IMR-90 (cell line): ENCODE measurements at regions not wholly inside any gene's neighbourhood (a gene's known extent, or its start where the extent isn't known, plus 50 kb on each side); places are given as distances from the start of the nearest gene placed in this dataset.

Experiments
- ATAC-seq: fragments of 200-7000 bp; cut with Tn5 transposase; 2 replicates; pipeline ENCODE4 v1.9.1; 2020; ENCODE audit warnings: low read depth, mild to moderate bottlenecking, moderate library complexity
- BruUV-seq: library from RNA; stranded (reverse); fragments of 400-500 nt; replicated peaks from 2 replicates; lab custom pipeline; 2021; lab: Mats Ljungman, UMichigan
- CTCF ChIA-PET: fragments of 300-600 bp; formaldehyde crosslinking; extraction: SDS; loops from one replicate; lab custom pipeline; 2021; ENCODE audit warnings: antibody characterized with exemption; lab: Yijun Ruan, JAX
- POLR2A ChIA-PET: fragments of 300-600 bp; sonication (Branson Sonifier 250); formaldehyde crosslinking; loops from one replicate; lab custom pipeline; 2022; ENCODE audit warnings: antibody characterized with exemption; ENCODE audit not compliant: unreplicated experiment; lab: Charles Lee
- DNase-seq: peaks from one replicate; pipeline ENCODE4 v3.0.0; 2013
- H2AFZ ChIP-seq: replicated peaks from 2 replicates; pipeline ENCODE3; 2013; ENCODE audit warnings: low read length, mild to moderate bottlenecking; ENCODE audit not compliant: poor library complexity
- H2AK5ac ChIP-seq: 2 replicates; pipeline ENCODE4 v1.6.1; 2013; ENCODE audit warnings: low read depth, low read length, inconsistent platforms
- H2AK9ac ChIP-seq: replicated peaks from 2 replicates; pipeline ENCODE3; 2013; ENCODE audit warnings: mild to moderate bottlenecking, low read depth, low read length, moderate library complexity; ENCODE audit not compliant: poor library complexity
- H2BK120ac ChIP-seq: 2 replicates; pipeline ENCODE4 v1.6.1; 2013; ENCODE audit warnings: low read depth, low read length, inconsistent platforms
- H2BK15ac ChIP-seq: 3 replicates; pipeline ENCODE4 v1.6.1; 2013; ENCODE audit warnings: low read depth, low read length, inconsistent platforms
- H2BK20ac ChIP-seq: 2 replicates; pipeline ENCODE4 v1.6.1; 2013; ENCODE audit warnings: low read depth, mild to moderate bottlenecking, inconsistent platforms, low read length, moderate library complexity
- H2BK5ac ChIP-seq: 2 replicates; pipeline ENCODE4 v1.6.1; 2013; ENCODE audit warnings: mild to moderate bottlenecking, low read depth, low read length, inconsistent platforms; ENCODE audit not compliant: poor library complexity, severe bottlenecking
- H3K14ac ChIP-seq: replicated peaks from 2 replicates; pipeline ENCODE4 v1.6.1; 2013; ENCODE audit warnings: low read depth, low read length, inconsistent platforms
- H3K18ac ChIP-seq: 2 replicates; pipeline ENCODE4 v1.6.1; 2013; ENCODE audit warnings: low read depth, low read length, control low read depth
- H3K23ac ChIP-seq: 2 replicates; pipeline ENCODE4 v1.6.1; 2013; ENCODE audit warnings: low read depth, low read length, inconsistent platforms
- H3K27ac ChIP-seq: 2 replicates; pipeline ENCODE4 v1.5.1; 2013; ENCODE audit warnings: mild to moderate bottlenecking, control low read depth, low read length; ENCODE audit not compliant: insufficient read depth
- H3K27me3 ChIP-seq: 2 replicates; pipeline ENCODE4 v1.6.1; 2013; ENCODE audit warnings: low read length; ENCODE audit not compliant: control insufficient read depth, insufficient read depth
- H3K36me3 ChIP-seq: 2 replicates; pipeline ENCODE4 v1.6.1; 2013; ENCODE audit warnings: low read length, mixed read lengths; ENCODE audit not compliant: control insufficient read depth, insufficient read depth
- H3K4ac ChIP-seq: 2 replicates; pipeline ENCODE4 v1.6.1; 2013; ENCODE audit warnings: low read depth, low read length, inconsistent platforms
- H3K4me1 ChIP-seq: 2 replicates; pipeline ENCODE4 v1.6.1; 2013; ENCODE audit warnings: low read length, mixed read lengths; ENCODE audit not compliant: control insufficient read depth, insufficient read depth
- H3K4me2 ChIP-seq: 2 replicates; pipeline ENCODE4 v1.6.1; 2013; ENCODE audit warnings: low read depth, mild to moderate bottlenecking, control low read depth, low read length, moderate library complexity
- H3K4me3 ChIP-seq: 2 replicates; pipeline ENCODE4 v1.5.1; 2013; ENCODE audit warnings: low read depth, mild to moderate bottlenecking, control low read depth, low read length, moderate library complexity; ENCODE audit not compliant: insufficient read depth
- H3K56ac ChIP-seq: 2 replicates; pipeline ENCODE4 v1.6.1; 2013; ENCODE audit warnings: low read length, inconsistent platforms; ENCODE audit not compliant: insufficient read depth; ENCODE audit errors: extremely low read depth
- H3K79me1 ChIP-seq, 2 experiments: 2 replicates each; pipeline ENCODE4 v1.6.1; 2013; ENCODE audit warnings: low read length in 2 of 2, inconsistent platforms in 1 of 2, low read depth in 1 of 2
- H3K9ac ChIP-seq: 2 replicates; pipeline ENCODE4 v1.6.1; 2013; ENCODE audit warnings: low read depth, low read length, control low read depth
- H3K9me1 ChIP-seq: 2 replicates; pipeline ENCODE4 v1.6.1; 2013; ENCODE audit warnings: low read length, inconsistent platforms; ENCODE audit not compliant: insufficient read depth
- H3K9me3 ChIP-seq: 2 replicates; pipeline ENCODE4 v1.6.1; 2013; ENCODE audit warnings: low read length; ENCODE audit not compliant: control insufficient read depth, insufficient read depth
- H4K20me1 ChIP-seq: 2 replicates; pipeline ENCODE4 v1.6.1; 2013; ENCODE audit warnings: low read length, inconsistent platforms; ENCODE audit not compliant: insufficient read depth
- H4K5ac ChIP-seq: 2 replicates; pipeline ENCODE4 v1.6.1; 2013; ENCODE audit warnings: mild to moderate bottlenecking, low read depth, low read length, control low read depth
- H4K8ac ChIP-seq, 2 experiments: 2 replicates each; pipeline ENCODE4 v1.6.1; 2013; ENCODE audit warnings: low read depth in 2 of 2, low read length in 2 of 2, control low read depth in 1 of 2, inconsistent platforms in 1 of 2
- H4K91ac ChIP-seq: 2 replicates; pipeline ENCODE4 v1.6.1; 2013; ENCODE audit warnings: low read depth, low read length, inconsistent platforms; ENCODE audit not compliant: insufficient read depth
- BHLHE40 ChIP-seq: fragments of 150-350 bp; IDR thresholded peaks from 2 replicates; pipeline ENCODE4 v1.6.1; 2016; ENCODE audit warnings: mild to moderate bottlenecking, low read depth, low read length
- CEBPB ChIP-seq: IDR thresholded peaks from 2 replicates; pipeline ENCODE4 v1.6.1; 2012; ENCODE audit warnings: low read depth, low read length, improper control_type of control experiment
- CHD1 ChIP-seq: IDR thresholded peaks from 2 replicates; pipeline ENCODE4 v1.6.1; 2012; ENCODE audit warnings: low read depth, low read length, improper control_type of control experiment
- FOS ChIP-seq: fragments of 150-350 bp; IDR thresholded peaks from 2 replicates; pipeline ENCODE4 v1.6.1; 2016; ENCODE audit warnings: low read depth, low read length
- MAFK ChIP-seq: IDR thresholded peaks from 2 replicates; pipeline ENCODE4 v1.6.1; 2012; ENCODE audit warnings: low read depth, low read length, improper control_type of control experiment
- MAZ ChIP-seq: IDR thresholded peaks from 2 replicates; pipeline ENCODE4 v1.6.1; 2012; ENCODE audit warnings: low read depth, mild to moderate bottlenecking, low read length, improper control_type of control experiment, moderate library complexity, borderline replicate concordance
- MXI1 ChIP-seq: IDR thresholded peaks from 2 replicates; pipeline ENCODE4 v1.6.1; 2012; ENCODE audit warnings: low read depth, mild to moderate bottlenecking, low read length, moderate library complexity, borderline replicate concordance
- NFE2L2 ChIP-seq: fragments of 150-350 bp; IDR thresholded peaks from 2 replicates; pipeline ENCODE4 v1.6.1; 2016; ENCODE audit warnings: low read depth, mild to moderate bottlenecking, low read length
- POLR2A ChIP-seq: IDR thresholded peaks from 2 replicates; pipeline ENCODE4 v1.6.1; 2012; ENCODE audit warnings: mild to moderate bottlenecking, low read depth, low read length
- RAD21 ChIP-seq: IDR thresholded peaks from 2 replicates; pipeline ENCODE4 v1.6.1; 2012; ENCODE audit warnings: low read length, improper control_type of control experiment
- RCOR1 ChIP-seq: IDR thresholded peaks from 2 replicates; pipeline ENCODE4 v1.6.1; 2012; ENCODE audit warnings: mild to moderate bottlenecking, low read length, improper control_type of control experiment; ENCODE audit not compliant: insufficient replicate concordance
- RFX5 ChIP-seq: IDR thresholded peaks from 2 replicates; pipeline ENCODE4 v1.8.0; 2012; ENCODE audit warnings: low read depth, mild to moderate bottlenecking, low read length, moderate library complexity
- SMC3 ChIP-seq: fragments of 150-350 bp; IDR thresholded peaks from 2 replicates; pipeline ENCODE4 v1.6.1; 2016; ENCODE audit warnings: low read depth, mild to moderate bottlenecking, antibody characterized with exemption, low read length, moderate library complexity
- whole genome bisulfite sequencing, 2 experiments: methylation state at CpG; one replicate each; pipeline versions ENCODE4 v1.1.5 to v1.1.7; 2013; ENCODE audit warnings: missing lambda C conversion rate in 2 of 2; ENCODE audit not compliant: insufficient read length in 1 of 2; ENCODE audit errors: extremely low coverage in 2 of 2; 5-methylcytosine and 5-hydroxymethylcytosine counted together
- dilution Hi-C: fragments of 300-500 bp; cut with HindIII; formaldehyde crosslinking; loops from one replicate; pipeline ENCODE4 v1.14.3; 2018; ENCODE audit warnings: low sequenced_read_pairs; ENCODE audit not compliant: unreplicated experiment
- in situ Hi-C: fragments of 300-500 bp; cut with MboI; formaldehyde crosslinking; loops from 3 replicates; pipeline ENCODE4 v1.14.3; 2019; ENCODE audit warnings: low sequenced_read_pairs, inconsistent platforms, mixed read lengths
- intact Hi-C: fragments of 100-400 bp; cut with micrococcal nuclease; formaldehyde crosslinking; loops from 2 replicates; pipeline ENCODE4 v1.10.0; 2022
- TF ChIP-seq, protein P1 (sequence below): fragments of 150-350 bp; IDR thresholded peaks from 2 replicates; pipeline ENCODE4 v1.6.1; 2017; ENCODE audit warnings: mild to moderate bottlenecking, antibody characterized with exemption, low read length, low read depth
- TF ChIP-seq, protein P2 (sequence below): conservative IDR thresholded peaks from 2 replicates; pipeline ENCODE4 v1.5.1; 2012; ENCODE audit warnings: mild to moderate bottlenecking, low read depth, low read length, improper control_type of control experiment
- TF ChIP-seq, protein P3 (sequence below): fragments of 150-350 bp; IDR thresholded peaks from 2 replicates; pipeline ENCODE4 v1.6.1; 2016; ENCODE audit warnings: low read depth, mild to moderate bottlenecking, low read length, moderate library complexity, borderline replicate concordance

DNA sequence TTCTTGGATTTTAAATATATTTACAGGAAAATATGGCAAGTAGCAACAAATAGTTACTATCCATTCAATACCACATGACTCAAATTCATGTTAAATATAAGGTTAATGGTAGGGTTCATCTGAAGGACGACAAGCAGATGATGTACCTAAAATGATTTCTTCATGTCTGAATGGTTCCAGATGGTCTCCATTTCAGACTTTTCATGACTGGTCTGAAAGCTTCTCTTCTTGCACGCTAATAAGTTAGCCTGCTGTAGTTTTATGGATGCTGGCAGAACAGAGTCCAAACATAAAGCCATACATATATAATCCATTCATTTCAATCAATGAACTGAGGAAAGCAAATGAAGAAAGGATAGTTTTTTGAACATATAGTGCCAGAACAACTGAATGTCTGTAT lies 257.0 kb upstream of the MGAT4C start:
- H2AK5ac ChIP-seq, result no peak overlapping the region
- H3K4me1 ChIP-seq, result no peaks in the 10 kb centered on the region
- no peak overlapping the region for H3K14ac ChIP-seq
- no peaks in the 10 kb centered on the region for H3K9me3 ChIP-seq
- H2AK9ac ChIP-seq, result no peak overlapping the region
- dilution Hi-C loops, result no loop called here
- no peak overlapping the region for H2BK20ac ChIP-seq
- ATAC-seq, result no peak
- H3K9me1 ChIP-seq, result no peaks in the 10 kb centered on the region
- no peaks in the 10 kb centered on the region for H3K79me1 ChIP-seq
- intact Hi-C loops, result no loop called here
- no peak overlapping the region for H3K27ac ChIP-seq
- H3K4me3 ChIP-seq, result no peak overlapping the region
- no peak overlapping the region for H2BK120ac ChIP-seq
- H2BK5ac ChIP-seq, result no peak overlapping the region
- no peak overlapping the region for H3K4ac ChIP-seq
- no TSS peak for BruUV-seq
- ChIA-PET CTCF (no interaction called here), POLR2A (no interaction called here)
- H4K8ac ChIP-seq, result no peak overlapping the region
- DNase-seq, result no peak
- no peak overlapping the region for H3K9ac ChIP-seq
- TF ChIP-seq RFX5 (no peak), NFE2L2 (no peak), RAD21 (no peak), SMC3 (no peak), FOS (no peak), POLR2A (no peak), CHD1 (no peak), RCOR1 (no peak), MAZ (no peak), BHLHE40 (no peak), MAFK (no peak), CEBPB (no peak), MXI1 (no peak)
- TF ChIP-seq, protein P1, sequence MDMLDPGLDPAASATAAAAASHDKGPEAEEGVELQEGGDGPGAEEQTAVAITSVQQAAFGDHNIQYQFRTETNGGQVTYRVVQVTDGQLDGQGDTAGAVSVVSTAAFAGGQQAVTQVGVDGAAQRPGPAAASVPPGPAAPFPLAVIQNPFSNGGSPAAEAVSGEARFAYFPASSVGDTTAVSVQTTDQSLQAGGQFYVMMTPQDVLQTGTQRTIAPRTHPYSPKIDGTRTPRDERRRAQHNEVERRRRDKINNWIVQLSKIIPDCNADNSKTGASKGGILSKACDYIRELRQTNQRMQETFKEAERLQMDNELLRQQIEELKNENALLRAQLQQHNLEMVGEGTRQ, result no peak
- TF ChIP-seq, protein P2, sequence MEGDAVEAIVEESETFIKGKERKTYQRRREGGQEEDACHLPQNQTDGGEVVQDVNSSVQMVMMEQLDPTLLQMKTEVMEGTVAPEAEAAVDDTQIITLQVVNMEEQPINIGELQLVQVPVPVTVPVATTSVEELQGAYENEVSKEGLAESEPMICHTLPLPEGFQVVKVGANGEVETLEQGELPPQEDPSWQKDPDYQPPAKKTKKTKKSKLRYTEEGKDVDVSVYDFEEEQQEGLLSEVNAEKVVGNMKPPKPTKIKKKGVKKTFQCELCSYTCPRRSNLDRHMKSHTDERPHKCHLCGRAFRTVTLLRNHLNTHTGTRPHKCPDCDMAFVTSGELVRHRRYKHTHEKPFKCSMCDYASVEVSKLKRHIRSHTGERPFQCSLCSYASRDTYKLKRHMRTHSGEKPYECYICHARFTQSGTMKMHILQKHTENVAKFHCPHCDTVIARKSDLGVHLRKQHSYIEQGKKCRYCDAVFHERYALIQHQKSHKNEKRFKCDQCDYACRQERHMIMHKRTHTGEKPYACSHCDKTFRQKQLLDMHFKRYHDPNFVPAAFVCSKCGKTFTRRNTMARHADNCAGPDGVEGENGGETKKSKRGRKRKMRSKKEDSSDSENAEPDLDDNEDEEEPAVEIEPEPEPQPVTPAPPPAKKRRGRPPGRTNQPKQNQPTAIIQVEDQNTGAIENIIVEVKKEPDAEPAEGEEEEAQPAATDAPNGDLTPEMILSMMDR, result no peak
- TF ChIP-seq, protein P3, sequence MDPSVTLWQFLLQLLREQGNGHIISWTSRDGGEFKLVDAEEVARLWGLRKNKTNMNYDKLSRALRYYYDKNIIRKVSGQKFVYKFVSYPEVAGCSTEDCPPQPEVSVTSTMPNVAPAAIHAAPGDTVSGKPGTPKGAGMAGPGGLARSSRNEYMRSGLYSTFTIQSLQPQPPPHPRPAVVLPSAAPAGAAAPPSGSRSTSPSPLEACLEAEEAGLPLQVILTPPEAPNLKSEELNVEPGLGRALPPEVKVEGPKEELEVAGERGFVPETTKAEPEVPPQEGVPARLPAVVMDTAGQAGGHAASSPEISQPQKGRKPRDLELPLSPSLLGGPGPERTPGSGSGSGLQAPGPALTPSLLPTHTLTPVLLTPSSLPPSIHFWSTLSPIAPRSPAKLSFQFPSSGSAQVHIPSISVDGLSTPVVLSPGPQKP, result no peak
- no peak overlapping the region for H3K23ac ChIP-seq
- H3K56ac ChIP-seq, result no peak overlapping the region
- H4K20me1 ChIP-seq, result no peaks in the 10 kb centered on the region
- H3K36me3 ChIP-seq, result no peaks in the 10 kb centered on the region
- H4K91ac ChIP-seq, result no peak overlapping the region
- H3K18ac ChIP-seq, result no peak overlapping the region
- no peak overlapping the region for H3K4me2 ChIP-seq
- H2AFZ ChIP-seq, result no peak overlapping the region
- WGBS, 2 experiments, result no CpG with 5 or more reads among the region's 2 CpGs
- no peak overlapping the region for H2BK15ac ChIP-seq
- no peak overlapping the region for H4K5ac ChIP-seq
- H3K27me3 ChIP-seq, result no peaks in the 10 kb centered on the region
- in situ Hi-C loops, result no loop called here
